ENCODE measurements at regions not wholly inside any gene's neighbourhood (a gene's known extent, or its start where the extent isn't known, plus 50 kb on each side); places are given as distances from the start of the nearest gene placed in this dataset.

- TF ChIP-seq, protein P1, sequence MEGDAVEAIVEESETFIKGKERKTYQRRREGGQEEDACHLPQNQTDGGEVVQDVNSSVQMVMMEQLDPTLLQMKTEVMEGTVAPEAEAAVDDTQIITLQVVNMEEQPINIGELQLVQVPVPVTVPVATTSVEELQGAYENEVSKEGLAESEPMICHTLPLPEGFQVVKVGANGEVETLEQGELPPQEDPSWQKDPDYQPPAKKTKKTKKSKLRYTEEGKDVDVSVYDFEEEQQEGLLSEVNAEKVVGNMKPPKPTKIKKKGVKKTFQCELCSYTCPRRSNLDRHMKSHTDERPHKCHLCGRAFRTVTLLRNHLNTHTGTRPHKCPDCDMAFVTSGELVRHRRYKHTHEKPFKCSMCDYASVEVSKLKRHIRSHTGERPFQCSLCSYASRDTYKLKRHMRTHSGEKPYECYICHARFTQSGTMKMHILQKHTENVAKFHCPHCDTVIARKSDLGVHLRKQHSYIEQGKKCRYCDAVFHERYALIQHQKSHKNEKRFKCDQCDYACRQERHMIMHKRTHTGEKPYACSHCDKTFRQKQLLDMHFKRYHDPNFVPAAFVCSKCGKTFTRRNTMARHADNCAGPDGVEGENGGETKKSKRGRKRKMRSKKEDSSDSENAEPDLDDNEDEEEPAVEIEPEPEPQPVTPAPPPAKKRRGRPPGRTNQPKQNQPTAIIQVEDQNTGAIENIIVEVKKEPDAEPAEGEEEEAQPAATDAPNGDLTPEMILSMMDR (IDR thresholded peaks at IDR 0.05; ENCODE audit: low read length): no peak
- no peak for TF ChIP-seq EZH2 (optimal IDR thresholded peaks at IDR 0.05; ENCODE audit: low read depth, low read length)
- no peak for TF ChIP-seq EZH2phosphoT487 (IDR thresholded peaks at IDR 0.05; ENCODE audit: low read length)
- H3K4me1 ChIP-seq (ENCODE audit: low read length): no peaks in the 10 kb centered on the region
- no peaks in the 10 kb centered on the region for H3K36me3 ChIP-seq (replicated peaks; ENCODE audit: insufficient read depth, low read length)
- no peaks in the 10 kb centered on the region for H3K27me3 ChIP-seq (replicated peaks; ENCODE audit: insufficient read depth, low read length)
- no peaks in the 10 kb centered on the region for H3K9me2 ChIP-seq (replicated peaks; ENCODE audit: insufficient read depth, low read length)
- no peaks in the 10 kb centered on the region for H3F3A ChIP-seq (ENCODE audit: insufficient read depth, low read length)
- no peaks in the 10 kb centered on the region for H4K20me1 ChIP-seq (ENCODE audit: insufficient read depth, low read length)
- H2AFZ ChIP-seq (ENCODE audit: low read length): no peak overlapping the region
- no peak overlapping the region for H3K4me3 ChIP-seq (ENCODE audit: low read length)
- H3K9me3 ChIP-seq (replicated peaks; ENCODE audit: insufficient read depth, low read length): no peaks in the 10 kb centered on the region
- DNase-seq: no peak
- no peak overlapping the region for H3K4me2 ChIP-seq (ENCODE audit: low read depth, low read length)
- H3K27ac ChIP-seq (ENCODE audit: low read length): no peak overlapping the region
- H3K79me2 ChIP-seq (ENCODE audit: low read length): no peaks in the 10 kb centered on the region
- H3K9ac ChIP-seq (ENCODE audit: low read length): no peak overlapping the region
Observed at GRCh38 chr2:59046401-59047372, 805.6 kb upstream of the FANCL start.

GRCh38 chr2:59044736-59045135 lies 803.6 kb upstream of the FANCL start:
- no peaks in the 10 kb centered on the region for H3K27me3 ChIP-seq (replicated peaks; ENCODE audit: insufficient read depth, low read length)
- DNase-seq: no peak
- no peak overlapping the region for H3K4me2 ChIP-seq (ENCODE audit: low read depth, low read length)
- no peaks in the 10 kb centered on the region for H3K36me3 ChIP-seq (replicated peaks; ENCODE audit: insufficient read depth, low read length)
- H3K9me3 ChIP-seq (replicated peaks; ENCODE audit: insufficient read depth, low read length): no peaks in the 10 kb centered on the region
- H3K9ac ChIP-seq (ENCODE audit: low read length): no peak overlapping the region
- no peak overlapping the region for H3K27ac ChIP-seq (ENCODE audit: low read length)
- TF ChIP-seq EZH2 (optimal IDR thresholded peaks at IDR 0.05; ENCODE audit: low read depth, low read length): no peak
- TF ChIP-seq EZH2phosphoT487 (IDR thresholded peaks at IDR 0.05; ENCODE audit: low read length): no peak
- TF ChIP-seq, protein P1 (IDR thresholded peaks at IDR 0.05; ENCODE audit: low read length): no peak
- H3K9me2 ChIP-seq (replicated peaks; ENCODE audit: insufficient read depth, low read length): no peaks in the 10 kb centered on the region
- no peak overlapping the region for H2AFZ ChIP-seq (ENCODE audit: low read length)
- no peaks in the 10 kb centered on the region for H3K79me2 ChIP-seq (ENCODE audit: low read length)
- no peak overlapping the region for H3K4me3 ChIP-seq (ENCODE audit: low read length)
- no peaks in the 10 kb centered on the region for H3F3A ChIP-seq (ENCODE audit: insufficient read depth, low read length)
- H4K20me1 ChIP-seq (ENCODE audit: insufficient read depth, low read length): no peaks in the 10 kb centered on the region
- H3K4me1 ChIP-seq (ENCODE audit: low read length): no peaks in the 10 kb centered on the region

- Histone ChIP-seq H3K9me3 (replicated peaks; ENCODE audit: insufficient read depth, low read length) (no peaks in the 10 kb centered on the region), H3K9me2 (replicated peaks; ENCODE audit: insufficient read depth, low read length) (no peaks in the 10 kb centered on the region), H3K27ac (ENCODE audit: low read length) (no peak overlapping the region), H2AFZ (ENCODE audit: low read length) (no peak overlapping the region), H3K36me3 (replicated peaks; ENCODE audit: insufficient read depth, low read length) (no peaks in the 10 kb centered on the region), H3K79me2 (ENCODE audit: low read length) (no peaks in the 10 kb centered on the region), H3K4me3 (ENCODE audit: low read length) (no peak overlapping the region), H3K4me1 (ENCODE audit: low read length) (no peaks in the 10 kb centered on the region), H3K4me2 (ENCODE audit: low read depth, low read length) (no peak overlapping the region), H3F3A (ENCODE audit: insufficient read depth, low read length) (no peaks in the 10 kb centered on the region), H4K20me1 (ENCODE audit: insufficient read depth, low read length) (no peaks in the 10 kb centered on the region), H3K9ac (ENCODE audit: low read length) (no peak overlapping the region), H3K27me3 (replicated peaks; ENCODE audit: insufficient read depth, low read length) (no peaks in the 10 kb centered on the region)
- TF ChIP-seq EZH2phosphoT487 (IDR thresholded peaks at IDR 0.05; ENCODE audit: low read length) (no peak), EZH2 (optimal IDR thresholded peaks at IDR 0.05; ENCODE audit: low read depth, low read length) (no peak)
- TF ChIP-seq, protein P1 (IDR thresholded peaks at IDR 0.05; ENCODE audit: low read length): no peak
- no peak for DNase-seq
Observed at GRCh38 chr2:59041139-59041538, 800.0 kb upstream of the FANCL start.

Measured in MM.1S (cell line).